ENCODE measurements at regions not wholly inside any gene's neighbourhood (a gene's known extent, or its start where the extent isn't known, plus 50 kb on each side); places are given as distances from the start of the nearest gene placed in this dataset.
A peak's percentile ranks its signal among the peaks of the same experiment; 100 is the strongest.

- Histone ChIP-seq H3K36me3 (no peaks in the 10 kb centered on the region), H3K4me3 (ENCODE audit: low read depth, low read length) (no peak overlapping the region), H3K27me3 (ENCODE audit: insufficient read depth, low read depth, severe bottlenecking) (no peaks in the 10 kb centered on the region), H3K9me3 (ENCODE audit: severe bottlenecking) (no peaks in the 10 kb centered on the region), H3K27ac (peak overlapping the region; percentile 26; the same call in 1 of the 2 replicates)
- DNase-seq, result peak; percentile 11
- TF ChIP-seq CTCF (IDR thresholded peaks at IDR 0.05; ENCODE audit: low read depth, low read length), result no peak
Measured at GRCh38 chr18:69216321-69216720, 184.4 kb upstream of the DOK6 start.

GRCh38 chr18:69217196-69218000 is 183.3 kb upstream of the DOK6 start:
- H3K27ac ChIP-seq, result no peak overlapping the region
- no peaks in the 10 kb centered on the region for H3K27me3 ChIP-seq (ENCODE audit: insufficient read depth, low read depth, severe bottlenecking)
- no peak overlapping the region for H3K4me3 ChIP-seq (ENCODE audit: low read depth, low read length)
- H3K36me3 ChIP-seq, result no peaks in the 10 kb centered on the region
- no peaks in the 10 kb centered on the region for H3K9me3 ChIP-seq (ENCODE audit: severe bottlenecking)
- no peak for TF ChIP-seq CTCF (IDR thresholded peaks at IDR 0.05; ENCODE audit: low read depth, low read length)
- peak; percentile 8 for DNase-seq

- no peak for DNase-seq
- no peaks in the 10 kb centered on the region for H3K36me3 ChIP-seq
- no peaks in the 10 kb centered on the region for H3K27me3 ChIP-seq (ENCODE audit: insufficient read depth, low read depth, severe bottlenecking)
- no peak overlapping the region for H3K4me3 ChIP-seq (ENCODE audit: low read depth, low read length)
- H3K27ac ChIP-seq, result no peak overlapping the region
- no peak for TF ChIP-seq CTCF (IDR thresholded peaks at IDR 0.05; ENCODE audit: low read depth, low read length)
- no peaks in the 10 kb centered on the region for H3K9me3 ChIP-seq (ENCODE audit: severe bottlenecking)
Measured at GRCh38 chr18:69220529-69220928, 180.2 kb upstream of the DOK6 start.

- no peaks in the 10 kb centered on the region for H3K36me3 ChIP-seq
- no peak for TF ChIP-seq CTCF (IDR thresholded peaks at IDR 0.05; ENCODE audit: low read depth, low read length)
- no peaks in the 10 kb centered on the region for H3K9me3 ChIP-seq (ENCODE audit: severe bottlenecking)
- no peak overlapping the region for H3K4me3 ChIP-seq (ENCODE audit: low read depth, low read length)
- no peak overlapping the region for H3K27ac ChIP-seq
- DNase-seq, result no peak
- H3K27me3 ChIP-seq (ENCODE audit: insufficient read depth, low read depth, severe bottlenecking), result no peaks in the 10 kb centered on the region
Measured at GRCh38 chr18:69222089-69222488, 178.6 kb upstream of the DOK6 start.

- H3K27ac ChIP-seq, result no peak overlapping the region
- H3K36me3 ChIP-seq, result no peaks in the 10 kb centered on the region
- H3K4me3 ChIP-seq (ENCODE audit: low read depth, low read length), result no peak overlapping the region
- no peaks in the 10 kb centered on the region for H3K9me3 ChIP-seq (ENCODE audit: severe bottlenecking)
- DNase-seq, result no peak
- no peak for TF ChIP-seq CTCF (IDR thresholded peaks at IDR 0.05; ENCODE audit: low read depth, low read length)
- no peaks in the 10 kb centered on the region for H3K27me3 ChIP-seq (ENCODE audit: insufficient read depth, low read depth, severe bottlenecking)
Measured at GRCh38 chr18:69226971-69227370, 173.7 kb upstream of the DOK6 start.

GRCh38 chr18:69230204-69230603 is 170.5 kb upstream of the DOK6 start:
- TF ChIP-seq CTCF (IDR thresholded peaks at IDR 0.05; ENCODE audit: low read depth, low read length), result no peak
- no peak for DNase-seq
- no peaks in the 10 kb centered on the region for H3K9me3 ChIP-seq (ENCODE audit: severe bottlenecking)
- H3K4me3 ChIP-seq (ENCODE audit: low read depth, low read length), result no peak overlapping the region
- no peaks in the 10 kb centered on the region for H3K36me3 ChIP-seq
- H3K27ac ChIP-seq, result no peak overlapping the region
- H3K27me3 ChIP-seq (ENCODE audit: insufficient read depth, low read depth, severe bottlenecking), result no peaks in the 10 kb centered on the region

All from WERI-Rb-1 (cell line).